Thymus (tissue), 11 donors: ENCODE measurements at regions not wholly inside any gene's neighbourhood (a gene's known extent, or its start where the extent isn't known, plus 50 kb on each side); places are given as distances from the start of the nearest gene placed in this dataset.
A peak's percentile ranks its signal among the peaks of the same experiment; 100 is the strongest.

Source experiments
- DNase-seq, 9 donors: peaks; one replicate each; pipeline ENCODE4 v3.0.0-alpha.2; 2013; ENCODE audit warnings: low spot score in 9 of 9, low read depth in 6 of 9, missing footprints in 1 of 9
- H3K27ac ChIP-seq, 2 donors: one replicate each; pipeline ENCODE4 v1.5.1; 2013; ENCODE audit warnings: control low read depth in 1 of 2, low read depth in 1 of 2, low read length in 1 of 2, mild to moderate bottlenecking in 1 of 2, moderate library complexity in 1 of 2
- H3K27me3 ChIP-seq, 2 donors: one replicate each; pipeline ENCODE4 v1.5.1; 2013; ENCODE audit warnings: low read length in 1 of 2; ENCODE audit not compliant: control insufficient read depth in 2 of 2, insufficient read depth in 1 of 2
- H3K36me3 ChIP-seq, 2 donors: one replicate each; pipeline ENCODE4 v1.5.1; 2013; ENCODE audit warnings: low read length in 1 of 2, mild to moderate bottlenecking in 1 of 2, moderate library complexity in 1 of 2; ENCODE audit not compliant: control insufficient read depth in 2 of 2, insufficient read depth in 2 of 2
- H3K4me1 ChIP-seq, 2 donors: one replicate each; pipeline ENCODE4 v1.5.1; 2013; ENCODE audit warnings: low read length in 2 of 2; ENCODE audit not compliant: control insufficient read depth in 2 of 2, insufficient read depth in 2 of 2
- H3K4me3 ChIP-seq, 2 donors: one replicate each; pipeline ENCODE4 v1.5.1; 2013; ENCODE audit warnings: low read length in 2 of 2, control low read depth in 1 of 2, mild to moderate bottlenecking in 1 of 2
- H3K9me3 ChIP-seq, 2 donors: one replicate each; pipeline ENCODE4 v1.5.1; 2013; ENCODE audit warnings: low read length in 1 of 2, mild to moderate bottlenecking in 1 of 2; ENCODE audit not compliant: control insufficient read depth in 2 of 2, insufficient read depth in 1 of 2
- WGBS: extraction: QIAGEN DNeasy Blood & Tissue Kit; methylation state at CpG from one replicate; pipeline ENCODE4 v1.1.7; 2013; 5-methylcytosine and 5-hydroxymethylcytosine counted together
- donor health status: healthy.

DNA sequence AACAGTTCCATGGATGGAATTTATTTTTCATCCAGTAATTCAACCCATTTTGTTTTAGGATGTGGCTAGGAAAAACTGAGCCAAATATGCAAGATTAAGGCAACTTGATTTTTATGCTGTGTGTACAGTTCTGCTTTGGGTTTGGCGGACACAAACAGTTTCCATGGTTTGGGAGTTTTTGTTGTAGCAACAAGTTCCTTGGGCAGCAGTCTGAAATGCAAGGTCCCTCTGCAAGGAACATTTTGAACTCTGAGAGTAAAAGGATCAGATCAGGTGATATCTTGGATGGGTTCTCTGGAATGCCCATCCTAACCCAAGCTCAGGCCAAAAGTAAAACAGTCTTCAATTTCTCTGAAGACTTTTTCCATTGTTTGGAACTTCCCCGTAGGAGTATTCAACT lies 161.2 kb downstream of the TMX1 start:
- 94% methylated on average over 2 of the region's 2 CpGs for WGBS

DNA sequence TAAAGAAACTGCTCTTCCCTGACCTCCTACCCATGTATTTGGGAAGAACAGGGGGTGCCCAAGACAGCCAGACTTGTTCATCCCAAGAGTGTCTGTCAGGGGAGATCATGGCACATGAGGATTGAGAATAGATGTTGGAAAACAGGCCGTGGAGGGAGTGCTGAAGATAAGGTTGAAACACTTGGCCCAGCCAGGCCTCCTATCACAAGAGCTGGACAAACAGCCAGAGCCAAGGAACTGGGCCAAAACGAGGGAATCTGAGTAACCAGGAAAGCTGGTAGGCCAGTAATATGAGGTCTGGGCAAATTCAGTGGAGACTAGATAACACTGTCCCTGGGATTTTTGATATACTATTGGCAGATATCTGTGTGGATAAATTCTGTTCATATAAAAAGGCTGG lies 161.7 kb downstream of the TMX1 start:
- Histone ChIP-seq H3K27me3 (no peaks in the 10 kb centered on the region), H3K4me1 (no peaks in the 10 kb centered on the region), H3K4me3 (no peak overlapping the region), H3K36me3 (no peaks in the 10 kb centered on the region), H3K9me3 (no peaks in the 10 kb centered on the region), H3K27ac (peak overlapping the region in 1 of 2 donors; percentile 37)
- DNase-seq = no peak
- WGBS = 82% methylated on average over 2 of the region's 2 CpGs

More for the DNA sequence above, 161.2 kb downstream of the TMX1 start:
- no peaks in the 10 kb centered on the region for H3K4me1 ChIP-seq
- no peaks in the 10 kb centered on the region for H3K27me3 ChIP-seq
- no peak overlapping the region for H3K27ac ChIP-seq
- H3K36me3 ChIP-seq = no peaks in the 10 kb centered on the region
- no peak overlapping the region for H3K4me3 ChIP-seq
- no peak for DNase-seq
- no peaks in the 10 kb centered on the region for H3K9me3 ChIP-seq

GRCh38 chr14:51410897-51411296 lies 170.8 kb downstream of the TMX1 start:
- H3K36me3 ChIP-seq = no peaks in the 10 kb centered on the region

DNA sequence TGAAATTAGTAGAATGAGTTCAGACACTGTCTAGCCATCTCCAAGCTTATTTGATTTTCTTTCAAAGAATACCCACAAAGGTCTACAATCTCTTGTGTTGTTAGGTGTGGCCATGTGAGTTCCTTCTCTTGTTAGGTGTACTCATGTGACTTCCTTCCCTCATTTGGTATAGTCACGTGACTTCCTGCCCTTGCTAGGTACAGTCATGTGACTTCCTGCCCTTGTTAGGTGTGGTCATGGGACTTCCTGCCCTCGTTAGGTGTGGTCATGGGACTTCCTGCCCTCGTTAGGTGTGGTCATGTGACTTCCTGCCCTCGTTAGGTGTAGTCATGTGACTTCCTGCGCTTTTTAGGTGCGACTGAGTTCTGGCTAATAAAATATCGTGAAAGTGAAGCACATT lies 179.6 kb downstream of the TMX1 start:
- no peaks in the 10 kb centered on the region for H3K27me3 ChIP-seq
- 54% methylated on average over 7 of the region's 7 CpGs for WGBS
- no peak overlapping the region for H3K4me3 ChIP-seq
- peak in 1 of 9 donors; percentile 8 for DNase-seq
- H3K27ac ChIP-seq = peak overlapping the region in 1 of 2 donors; percentile 25
- no peaks in the 10 kb centered on the region for H3K36me3 ChIP-seq
- peaks cover 2 to 13% of the 10 kb centered on the region in 2 donors for H3K9me3 ChIP-seq
- H3K4me1 ChIP-seq = no peaks in the 10 kb centered on the region

More at GRCh38 chr14:51410897-51411296, 170.8 kb downstream of the TMX1 start:
- Histone ChIP-seq H3K27me3 (no peaks in the 10 kb centered on the region), H3K4me3 (no peak overlapping the region), H3K4me1 (no peaks in the 10 kb centered on the region), H3K27ac (no peak overlapping the region), H3K9me3 (no peaks in the 10 kb centered on the region)
- WGBS = 74% methylated on average over 3 of the region's 3 CpGs
- DNase-seq = no peak

DNA sequence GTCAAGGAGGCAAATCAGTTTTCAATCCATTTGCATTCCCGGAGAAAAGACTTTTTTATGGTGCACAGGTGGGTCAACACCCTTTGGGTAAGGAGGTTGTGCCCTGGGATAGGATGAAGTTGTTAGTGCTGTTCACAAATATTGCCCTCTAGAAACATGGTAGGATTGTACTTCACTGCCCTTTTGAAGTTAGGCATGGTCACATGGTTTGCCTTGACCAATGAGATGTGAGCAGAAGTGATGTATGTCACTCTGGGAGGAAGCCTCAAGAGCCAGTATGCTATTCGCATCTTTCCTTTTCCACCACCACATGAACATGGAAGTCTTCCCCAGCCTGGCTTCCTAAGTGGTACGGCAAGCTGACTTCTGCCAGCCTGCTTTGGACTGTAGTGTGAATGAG lies 182.7 kb downstream of the TMX1 start:
- WGBS = 98% methylated on average over 3 of the region's 3 CpGs
- Histone ChIP-seq H3K27ac (no peak overlapping the region), H3K9me3 (peaks cover 2 to 13% of the 10 kb centered on the region in 2 donors), H3K27me3 (no peaks in the 10 kb centered on the region), H3K36me3 (no peaks in the 10 kb centered on the region), H3K4me3 (no peak overlapping the region), H3K4me1 (no peaks in the 10 kb centered on the region)
- no peak for DNase-seq

GRCh38 chr14:51424041-51424440 lies 184.0 kb downstream of the TMX1 start:
- Histone ChIP-seq H3K27me3 (no peaks in the 10 kb centered on the region), H3K27ac (no peak overlapping the region), H3K4me1 (no peaks in the 10 kb centered on the region), H3K9me3 (peaks cover 2 to 6% of the 10 kb centered on the region in 2 donors), H3K4me3 (no peak overlapping the region), H3K36me3 (no peaks in the 10 kb centered on the region)
- 30% methylated on average over 3 of the region's 3 CpGs for WGBS
- no peak for DNase-seq

DNA sequence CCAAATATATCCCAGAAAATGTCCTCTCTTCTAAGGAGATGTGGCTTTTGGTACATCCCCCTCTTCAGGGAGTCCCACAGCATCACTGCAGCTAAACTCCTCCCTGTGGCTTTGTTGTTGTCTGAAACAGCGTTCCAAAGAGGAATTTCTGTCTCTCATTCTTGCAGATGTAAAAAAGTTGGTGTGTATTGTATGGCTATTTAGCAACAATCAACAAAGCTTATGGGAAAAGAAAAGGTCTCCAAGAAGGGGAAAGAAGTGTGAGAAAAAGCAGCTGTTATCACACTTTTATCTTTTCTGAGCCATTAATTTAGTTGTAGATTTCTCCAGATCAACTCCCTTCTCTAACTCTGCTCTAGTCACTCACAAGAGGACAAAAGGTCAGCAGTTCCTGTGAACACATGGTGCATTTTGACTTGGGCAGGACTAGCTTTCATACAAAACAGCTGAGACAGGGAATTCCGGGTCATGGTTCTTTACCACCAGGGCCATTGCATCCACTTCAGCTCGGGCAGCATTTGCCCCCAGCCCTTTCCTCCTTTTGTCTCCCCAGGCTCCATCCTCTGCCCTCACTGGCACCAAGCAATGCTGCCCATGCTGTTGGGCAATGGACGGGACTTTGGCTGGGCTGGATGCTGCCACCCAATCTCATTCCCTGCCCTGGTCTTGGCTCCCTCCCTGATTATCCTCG lies 184.7 kb downstream of the TMX1 start:
- 68% methylated on average over 5 of the region's 5 CpGs for WGBS
- no peak for DNase-seq
- Histone ChIP-seq H3K36me3 (no peaks in the 10 kb centered on the region), H3K27me3 (no peaks in the 10 kb centered on the region), H3K4me1 (no peaks in the 10 kb centered on the region), H3K4me3 (no peak overlapping the region), H3K9me3 (peaks cover 2 to 3% of the 10 kb centered on the region in 2 donors), H3K27ac (no peak overlapping the region)

- DNase-seq = no peak
- Histone ChIP-seq H3K4me3 (no peak overlapping the region), H3K9me3 (no peaks in the 10 kb centered on the region), H3K27ac (no peak overlapping the region), H3K27me3 (no peaks in the 10 kb centered on the region), H3K4me1 (no peaks in the 10 kb centered on the region), H3K36me3 (no peaks in the 10 kb centered on the region)
- 89% methylated on average over 1 of the region's 1 CpG for WGBS
Measured at GRCh38 chr14:51428981-51429380, 188.9 kb downstream of the TMX1 start.

DNA sequence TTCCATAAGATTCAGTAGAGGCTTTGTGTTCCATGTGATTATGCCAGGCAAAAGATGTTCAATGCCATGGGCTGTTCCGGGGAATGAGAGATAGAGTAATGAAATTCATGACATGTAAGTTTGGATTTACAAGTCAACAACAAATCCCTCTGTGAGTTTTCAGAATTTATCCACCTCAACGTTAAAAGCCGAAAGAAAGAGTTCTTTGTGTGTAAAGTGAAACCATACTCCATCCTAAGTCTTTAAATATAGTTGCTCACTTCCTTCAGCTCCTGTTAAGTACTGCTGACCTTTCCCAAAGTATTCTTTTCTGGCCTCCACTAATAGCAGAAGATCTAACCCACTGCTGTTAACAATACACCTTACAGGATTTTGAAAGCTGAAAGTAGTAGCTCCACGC lies 190.0 kb downstream of the TMX1 start:
- Histone ChIP-seq H3K4me3 (no peak overlapping the region), H3K27ac (no peak overlapping the region), H3K27me3 (no peaks in the 10 kb centered on the region), H3K9me3 (no peaks in the 10 kb centered on the region), H3K36me3 (no peaks in the 10 kb centered on the region), H3K4me1 (no peaks in the 10 kb centered on the region)
- 89% methylated on average over 4 of the region's 4 CpGs for WGBS
- no peak for DNase-seq
